Chondrocyte (in vitro differentiated cells): ENCODE measurements at regions not wholly inside any gene's neighbourhood (a gene's known extent, or its start where the extent isn't known, plus 50 kb on each side); places are given as distances from the start of the nearest gene placed in this dataset.

Experiments
- DNase-seq: peaks from one replicate; pipeline ENCODE4 v3.0.0; 2021; ENCODE audit warnings: mixed read lengths, low spot score
- H3K27ac Mint-ChIP-seq: one replicate; pipeline ENCODE4 v1.8.0; 2021; ENCODE audit warnings: mild to moderate bottlenecking, moderate library complexity, mixed read lengths; ENCODE audit not compliant: unreplicated experiment
- H3K27me3 Mint-ChIP-seq: 2 replicates; pipeline ENCODE4 v1.8.0; 2021; ENCODE audit warnings: low read depth, mixed read lengths
- H3K36me3 Mint-ChIP-seq: 2 replicates; pipeline ENCODE4 v1.8.0; 2021; ENCODE audit warnings: low read depth, mixed read lengths
- H3K4me1 Mint-ChIP-seq: 2 replicates; pipeline ENCODE4 v1.8.0; 2021; ENCODE audit warnings: low read depth, mild to moderate bottlenecking, mixed read lengths
- H3K4me3 Mint-ChIP-seq: one replicate; pipeline ENCODE4 v1.8.0; 2021; ENCODE audit warnings: mild to moderate bottlenecking, moderate library complexity, mixed read lengths; ENCODE audit not compliant: unreplicated experiment
- H3K9me3 Mint-ChIP-seq: 2 replicates; pipeline ENCODE4 v1.8.0; 2021; ENCODE audit warnings: low read depth, mixed read lengths
- TF ChIP-seq, protein P1 (sequence below): fragments of 200-600 bp; sonication (generic); IDR thresholded peaks from 2 replicates; pipeline ENCODE4 v1.5.0; 2021; ENCODE audit warnings: antibody characterized with exemption, mild to moderate bottlenecking, moderate library complexity

DNA sequence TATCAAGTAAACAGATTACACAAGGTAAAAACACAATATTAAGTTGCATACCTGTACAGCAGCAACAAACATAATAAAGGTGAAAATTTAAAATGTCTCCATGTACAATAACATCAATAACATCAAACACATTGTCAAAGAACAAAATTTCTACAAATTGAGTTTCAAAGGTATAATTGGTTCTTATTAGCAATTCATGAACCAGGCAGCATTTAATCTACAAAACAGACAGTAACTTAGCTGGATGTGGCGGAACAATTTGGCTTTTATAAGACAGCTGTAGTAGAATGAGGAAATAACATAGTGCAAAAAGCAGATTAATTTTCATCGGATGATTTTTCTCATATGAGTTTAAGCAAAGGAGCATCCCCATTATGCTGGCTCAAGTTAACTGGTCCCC lies 1176.8 kb downstream of the EFNA5 start:
- Mint-ChIP-seq H3K9me3 (peaks cover 22% of the 10 kb centered on the region), H3K27ac (no peak overlapping the region), H3K4me3 (no peak overlapping the region), H3K4me1 (peaks cover 3% of the 10 kb centered on the region), H3K27me3 (no peaks in the 10 kb centered on the region), H3K36me3 (peaks cover 3% of the 10 kb centered on the region)
- DNase-seq = no peak
- TF ChIP-seq, protein P1, sequence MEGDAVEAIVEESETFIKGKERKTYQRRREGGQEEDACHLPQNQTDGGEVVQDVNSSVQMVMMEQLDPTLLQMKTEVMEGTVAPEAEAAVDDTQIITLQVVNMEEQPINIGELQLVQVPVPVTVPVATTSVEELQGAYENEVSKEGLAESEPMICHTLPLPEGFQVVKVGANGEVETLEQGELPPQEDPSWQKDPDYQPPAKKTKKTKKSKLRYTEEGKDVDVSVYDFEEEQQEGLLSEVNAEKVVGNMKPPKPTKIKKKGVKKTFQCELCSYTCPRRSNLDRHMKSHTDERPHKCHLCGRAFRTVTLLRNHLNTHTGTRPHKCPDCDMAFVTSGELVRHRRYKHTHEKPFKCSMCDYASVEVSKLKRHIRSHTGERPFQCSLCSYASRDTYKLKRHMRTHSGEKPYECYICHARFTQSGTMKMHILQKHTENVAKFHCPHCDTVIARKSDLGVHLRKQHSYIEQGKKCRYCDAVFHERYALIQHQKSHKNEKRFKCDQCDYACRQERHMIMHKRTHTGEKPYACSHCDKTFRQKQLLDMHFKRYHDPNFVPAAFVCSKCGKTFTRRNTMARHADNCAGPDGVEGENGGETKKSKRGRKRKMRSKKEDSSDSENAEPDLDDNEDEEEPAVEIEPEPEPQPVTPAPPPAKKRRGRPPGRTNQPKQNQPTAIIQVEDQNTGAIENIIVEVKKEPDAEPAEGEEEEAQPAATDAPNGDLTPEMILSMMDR = no peak

DNA sequence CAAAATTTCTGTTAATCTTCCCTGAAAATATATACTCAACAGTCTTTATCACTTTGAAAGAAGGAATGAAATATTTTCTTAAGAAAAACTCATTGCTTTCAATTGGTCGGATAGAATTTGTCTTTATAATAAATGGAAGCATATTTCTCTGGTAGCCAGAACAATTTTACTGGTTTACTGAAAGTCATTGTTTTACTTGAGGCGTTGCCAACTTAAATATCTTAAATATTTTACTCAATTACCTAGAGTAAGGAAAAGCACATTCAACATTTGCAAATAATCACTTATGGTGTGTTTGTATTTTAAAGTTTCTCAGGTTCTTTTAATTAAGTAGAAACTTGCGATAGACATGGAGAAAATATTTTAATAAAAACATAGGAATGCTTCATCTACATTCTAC lies 1181.7 kb downstream of the EFNA5 start:
- no peak overlapping the region for H3K27ac Mint-ChIP-seq
- TF ChIP-seq, protein P1 = no peak
- no peaks in the 10 kb centered on the region for H3K27me3 Mint-ChIP-seq
- H3K9me3 Mint-ChIP-seq = peaks cover 8% of the 10 kb centered on the region
- peaks cover 3% of the 10 kb centered on the region for H3K36me3 Mint-ChIP-seq
- H3K4me1 Mint-ChIP-seq = peaks cover 14% of the 10 kb centered on the region
- no peak for DNase-seq
- H3K4me3 Mint-ChIP-seq = no peak overlapping the region

DNA sequence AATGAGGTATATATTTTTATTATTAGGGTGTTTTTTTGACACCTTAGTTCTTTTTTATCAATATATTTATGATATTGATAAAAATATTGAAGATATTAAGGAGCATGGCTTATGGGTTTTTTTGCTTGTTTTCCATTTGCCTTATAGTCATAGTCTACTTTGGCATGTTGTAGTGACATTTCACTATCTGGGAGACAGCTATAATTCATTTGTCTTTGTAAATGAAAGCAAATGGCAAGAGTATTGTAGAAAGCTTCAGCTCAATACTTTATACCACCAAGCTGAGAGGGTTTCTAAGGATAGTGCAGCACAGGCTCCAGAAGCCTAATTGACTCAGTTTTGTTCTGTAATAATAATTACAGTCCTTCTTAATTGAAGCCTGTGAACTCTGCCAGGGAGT lies 1182.3 kb downstream of the EFNA5 start:
- Mint-ChIP-seq H3K36me3 (peaks cover 3% of the 10 kb centered on the region), H3K27me3 (no peaks in the 10 kb centered on the region), H3K4me3 (no peak overlapping the region), H3K9me3 (peaks cover 6% of the 10 kb centered on the region), H3K27ac (no peak overlapping the region), H3K4me1 (peaks cover 14% of the 10 kb centered on the region)
- TF ChIP-seq, protein P1 = no peak
- DNase-seq = no peak

DNA sequence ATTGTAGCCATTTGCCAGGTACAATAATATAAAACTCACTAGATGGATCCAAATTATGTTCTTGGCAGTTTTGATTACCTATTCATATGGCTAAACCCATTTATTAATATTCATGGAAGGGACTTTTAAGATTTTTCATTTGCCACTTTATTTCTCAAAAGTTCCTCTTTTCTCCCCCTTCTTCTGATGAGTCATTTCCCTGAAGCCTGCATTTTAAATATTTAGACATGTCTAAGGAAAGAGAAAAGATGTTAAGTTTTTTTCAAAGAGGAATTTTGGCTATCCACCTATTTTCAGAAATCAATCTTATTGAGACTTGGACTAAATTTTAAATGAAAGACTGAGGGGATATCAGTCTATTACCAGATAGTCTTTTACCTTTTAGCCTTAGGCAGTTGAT lies 1189.4 kb downstream of the EFNA5 start:
- no peak overlapping the region for H3K4me3 Mint-ChIP-seq

DNA sequence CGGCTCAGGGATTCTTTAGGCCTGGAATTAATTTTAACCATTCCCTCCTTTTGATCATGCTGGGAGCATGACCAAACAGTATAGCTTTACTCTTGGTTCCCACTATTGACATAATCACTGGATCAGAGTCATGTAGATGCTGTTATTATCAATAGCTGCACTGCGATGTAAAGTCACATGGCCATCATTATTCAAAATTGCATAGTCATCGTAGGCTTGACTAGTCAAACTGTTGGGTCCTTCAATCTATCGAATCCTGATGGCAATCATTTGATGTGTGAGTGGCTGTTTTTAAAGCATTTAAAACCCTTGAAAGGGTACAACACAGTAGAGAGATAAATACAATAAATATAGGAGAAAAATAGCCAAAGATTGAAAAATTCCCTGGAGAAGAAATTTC lies 1194.1 kb downstream of the EFNA5 start:
- Mint-ChIP-seq H3K9me3 (peaks cover 4% of the 10 kb centered on the region), H3K4me1 (peaks cover 20% of the 10 kb centered on the region), H3K4me3 (no peak overlapping the region), H3K27me3 (no peaks in the 10 kb centered on the region), H3K27ac (no peak overlapping the region), H3K36me3 (peaks cover 2% of the 10 kb centered on the region)
- DNase-seq = no peak
- TF ChIP-seq, protein P1 = no peak

More for the DNA sequence above, 1189.4 kb downstream of the EFNA5 start:
- peaks cover 8% of the 10 kb centered on the region for H3K4me1 Mint-ChIP-seq
- H3K9me3 Mint-ChIP-seq = no peaks in the 10 kb centered on the region
- TF ChIP-seq, protein P1 = no peak
- H3K27me3 Mint-ChIP-seq = no peaks in the 10 kb centered on the region
- H3K36me3 Mint-ChIP-seq = no peaks in the 10 kb centered on the region
- DNase-seq = no peak
- H3K27ac Mint-ChIP-seq = no peak overlapping the region
